A549 (cell line): ENCODE measurements at regions not wholly inside any gene's neighbourhood (a gene's known extent, or its start where the extent isn't known, plus 50 kb on each side); places are given as distances from the start of the nearest gene placed in this dataset.

Experiments used
- BCL3 ChIP-seq: fragments of >200 bp; sonication (Bioruptor Twin); formaldehyde crosslinking; IDR thresholded peaks from 3 replicates; pipeline ENCODE4 v1.6.1; 2016
- CHD4 ChIP-seq: fragments of 200-600 bp; sonication (generic); IDR thresholded peaks from 2 replicates; pipeline ENCODE4 v1.6.1; 2016; ENCODE audit warnings: antibody characterized with exemption, mild to moderate bottlenecking, borderline replicate concordance
- CTCF ChIP-seq: fragments of >200 bp; sonication (Bioruptor Twin); formaldehyde crosslinking; IDR thresholded peaks from 3 replicates; pipeline ENCODE4 v1.5.1; 2016
- ELK1 ChIP-seq: fragments of 150-350 bp; IDR thresholded peaks from 2 replicates; pipeline ENCODE4 v1.6.1; 2014; ENCODE audit warnings: low read depth, mild to moderate bottlenecking, low read length
- EP300 ChIP-seq, 2 experiments: fragments of >200 bp; sonication (Bioruptor Twin); formaldehyde crosslinking; IDR thresholded peaks; 2 replicates in 1 of 2; 3 replicates in 1 of 2; pipeline ENCODE4 v1.6.1; 2016 to 2017
- KDM5A ChIP-seq: fragments of 200-600 bp; sonication (generic); IDR thresholded peaks from 2 replicates; pipeline ENCODE4 v1.6.1; 2016; ENCODE audit warnings: antibody characterized with exemption, mild to moderate bottlenecking
- MAFK ChIP-seq: fragments of 450-650 bp; IDR thresholded peaks from 2 replicates; pipeline ENCODE4 v1.6.1; 2014; ENCODE audit not compliant: partially characterized antibody
- MYC ChIP-seq: IDR thresholded peaks from 2 replicates; pipeline ENCODE4 v1.6.1; 2012; ENCODE audit warnings: mild to moderate bottlenecking, inconsistent platforms, low read length, improper control_type of control experiment, borderline replicate concordance
- POLR2A ChIP-seq: IDR thresholded peaks from 2 replicates; pipeline ENCODE4 v1.6.1; 2012; ENCODE audit warnings: mild to moderate bottlenecking, low read length
- RCOR1 ChIP-seq: fragments of 150-350 bp; IDR thresholded peaks from 2 replicates; pipeline ENCODE4 v1.6.1; 2014; ENCODE audit warnings: antibody characterized with exemption, low read length, low read depth
- REST ChIP-seq: fragments of 200-600 bp; sonication (generic); IDR thresholded peaks from 2 replicates; pipeline ENCODE4 v1.6.1; 2016; ENCODE audit warnings: antibody characterized with exemption, mild to moderate bottlenecking, moderate library complexity

- no peak for TF ChIP-seq MYC
- TF ChIP-seq CTCF = no peak
- TF ChIP-seq KDM5A = no peak
- TF ChIP-seq BCL3 = no peak
- no peak for TF ChIP-seq MAFK
- no peak for TF ChIP-seq ELK1
- no peak for TF ChIP-seq RCOR1
- no peak for TF ChIP-seq CHD4
- TF ChIP-seq EP300 (IDR thresholded peaks at IDR 0.05) = no peak
- TF ChIP-seq POLR2A = no peak
- no peak for TF ChIP-seq REST
Measured at GRCh38 chr2:54366487-54367280, 89.4 kb upstream of the SPTBN1 start.
